ENCODE measurements at regions not wholly inside any gene's neighbourhood (a gene's known extent, or its start where the extent isn't known, plus 50 kb on each side); places are given as distances from the start of the nearest gene placed in this dataset.
"Not testable (repeated sequence)": the region's sequence is repeated elsewhere in the genome, so short reads cannot be mapped to it uniquely, and the experiment has no call there.

DNA sequence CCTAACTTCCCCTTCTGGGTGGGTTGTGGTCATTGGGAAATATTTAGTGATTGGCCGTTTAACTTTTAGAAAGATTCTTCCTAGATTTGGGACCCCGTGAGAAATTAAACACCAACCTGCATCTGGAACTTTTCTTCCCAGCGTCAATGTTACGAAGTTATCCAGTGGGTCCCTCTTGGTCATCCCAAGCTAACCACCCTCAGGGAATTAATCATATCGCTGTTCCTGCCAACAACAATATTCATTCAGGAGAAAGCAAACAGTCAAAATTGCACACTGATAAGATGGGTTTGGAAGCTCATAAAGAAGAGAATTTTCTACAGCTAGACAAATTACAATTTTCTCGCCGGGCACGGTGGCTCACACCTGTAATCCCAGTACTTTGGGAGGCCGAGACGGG, 121.2 kb upstream of the STX18 start:
- DNase-seq, result no peak

DNA sequence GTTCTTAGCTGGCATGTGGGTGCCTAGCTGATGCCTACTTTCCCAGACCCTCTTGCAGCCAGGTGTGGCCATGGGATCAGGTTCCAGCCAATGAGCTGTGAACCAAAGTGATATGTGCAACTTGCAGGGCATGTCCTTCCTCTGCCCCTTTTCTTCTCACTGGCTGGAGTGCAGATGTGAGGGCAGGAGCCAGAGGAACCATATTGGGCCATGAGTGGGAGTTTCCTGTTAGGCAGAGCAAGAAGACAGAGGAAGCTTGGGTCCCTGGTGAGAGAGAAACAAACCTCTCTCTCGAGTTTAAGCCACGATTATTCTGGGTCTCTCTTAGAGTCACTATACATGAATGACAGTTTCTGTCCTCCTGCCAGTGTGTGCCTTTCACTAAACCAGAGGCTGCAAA, 120.4 kb upstream of the STX18 start:
- DNase-seq, result no peak

DNA sequence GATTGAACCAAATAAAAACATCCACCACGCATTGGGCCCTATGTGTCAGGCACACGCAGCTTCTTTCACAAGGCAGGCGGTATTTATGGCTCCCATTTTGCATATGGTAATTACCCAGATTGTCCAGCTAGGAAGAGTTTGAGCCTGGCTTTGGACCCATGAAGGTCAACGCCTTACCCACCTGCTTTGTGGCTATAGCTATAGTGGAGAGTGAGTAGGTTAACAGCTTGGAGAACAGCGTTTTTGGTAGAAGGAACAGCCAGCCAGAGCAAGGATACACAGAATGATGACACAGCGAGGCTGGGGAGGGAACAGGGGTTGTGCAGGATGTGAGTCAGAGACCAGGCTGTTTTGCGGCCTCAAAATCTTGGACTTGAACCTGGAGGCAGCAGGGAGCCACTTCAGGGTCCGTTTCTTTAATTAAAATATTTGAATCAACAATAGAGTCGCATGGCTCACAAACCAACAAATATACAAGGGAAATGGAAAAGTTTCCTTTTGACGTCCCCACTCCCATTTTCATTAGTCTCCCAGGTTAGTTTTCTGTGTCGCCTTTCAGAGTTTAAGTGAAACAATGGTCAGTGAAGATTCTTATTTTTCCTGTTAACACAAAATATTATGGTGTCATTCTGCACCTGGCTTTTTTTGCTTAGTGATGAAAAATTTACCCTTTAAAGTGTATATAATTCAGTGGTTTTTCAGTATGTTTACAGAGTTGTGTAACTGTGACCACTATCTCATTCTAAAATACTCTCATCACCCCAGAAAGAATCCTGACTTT, 118.2 kb upstream of the STX18 start:
- DNase-seq, result no peak

DNA sequence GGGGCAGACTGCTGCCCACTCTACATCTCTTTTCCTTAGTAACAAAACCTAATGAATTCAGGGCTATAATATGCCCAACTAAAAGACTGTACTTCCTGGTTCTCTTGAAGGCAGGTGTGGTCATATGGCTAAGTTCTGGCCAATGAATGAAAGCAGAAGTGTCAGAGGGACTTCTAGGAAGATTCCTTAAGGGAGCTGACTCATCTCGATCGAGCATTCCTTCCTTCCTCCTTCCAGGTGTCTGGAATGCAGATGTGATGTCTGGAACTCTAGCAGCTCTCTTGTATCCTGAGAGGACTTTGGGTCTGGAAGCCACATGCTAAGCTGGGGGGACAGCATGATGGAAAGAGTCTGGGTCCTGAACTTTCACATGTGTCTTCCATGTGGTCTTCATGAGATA, 116.2 kb upstream of the STX18 start:
- no peak for DNase-seq

DNA sequence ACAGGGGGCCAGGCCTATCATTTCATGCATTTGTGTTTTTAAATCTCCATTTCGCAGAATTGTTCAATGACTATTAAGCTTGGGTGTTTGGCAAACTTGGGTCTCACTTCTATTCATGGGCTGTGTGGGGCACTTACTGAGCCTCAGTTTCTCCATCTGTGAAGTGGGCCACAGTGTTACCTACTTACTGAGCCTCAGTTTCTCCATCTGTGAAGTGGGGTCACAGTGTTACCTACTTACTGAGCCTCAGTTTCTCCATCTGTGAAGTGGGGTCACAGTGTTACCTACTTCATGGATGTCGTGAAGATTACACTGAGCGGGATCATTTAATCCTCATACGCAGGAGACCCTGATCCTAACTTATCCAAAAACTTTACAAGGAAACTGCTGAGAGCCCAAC, 115.1 kb upstream of the STX18 start:
- DNase-seq, result no peak

DNA sequence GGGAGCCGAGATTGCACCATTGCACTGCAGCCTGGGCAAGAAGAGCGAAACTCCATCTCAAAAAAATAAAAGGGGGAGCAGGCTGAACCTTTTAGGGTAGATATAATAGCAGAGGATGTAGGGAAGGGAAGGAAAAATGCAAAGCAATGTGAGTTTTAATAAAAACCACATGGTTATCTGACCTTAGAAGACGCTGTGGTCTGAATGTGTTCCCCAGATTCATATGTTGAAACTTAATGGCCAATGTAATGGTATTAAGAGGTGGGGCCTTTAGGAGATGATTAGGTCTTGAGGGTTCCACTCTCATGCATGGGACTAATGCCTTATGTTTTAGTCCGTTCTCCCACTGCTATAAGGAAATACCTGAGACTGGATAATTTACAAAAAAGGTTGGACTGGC, 114.1 kb upstream of the STX18 start:
- no peak for DNase-seq

DNA sequence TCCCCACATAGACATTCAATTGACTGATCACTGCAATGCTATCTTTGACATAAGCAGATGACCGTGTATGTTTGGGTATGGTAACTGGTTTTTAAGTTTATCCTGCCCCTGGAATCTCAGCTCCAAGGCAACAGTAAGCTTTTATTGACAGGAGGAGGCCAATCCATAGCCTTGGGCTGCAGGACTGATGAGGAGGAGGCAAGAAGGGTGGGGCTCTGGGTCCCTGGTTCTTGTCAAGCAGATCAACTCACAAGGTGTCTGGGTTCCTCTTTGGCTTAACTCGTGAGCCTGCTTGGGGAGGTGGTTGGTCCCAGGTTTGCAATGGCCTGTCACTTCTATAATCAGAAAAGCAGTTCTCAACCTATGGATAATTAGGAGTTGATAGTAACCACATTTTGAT, 113.2 kb upstream of the STX18 start:
- no peak for DNase-seq

DNA sequence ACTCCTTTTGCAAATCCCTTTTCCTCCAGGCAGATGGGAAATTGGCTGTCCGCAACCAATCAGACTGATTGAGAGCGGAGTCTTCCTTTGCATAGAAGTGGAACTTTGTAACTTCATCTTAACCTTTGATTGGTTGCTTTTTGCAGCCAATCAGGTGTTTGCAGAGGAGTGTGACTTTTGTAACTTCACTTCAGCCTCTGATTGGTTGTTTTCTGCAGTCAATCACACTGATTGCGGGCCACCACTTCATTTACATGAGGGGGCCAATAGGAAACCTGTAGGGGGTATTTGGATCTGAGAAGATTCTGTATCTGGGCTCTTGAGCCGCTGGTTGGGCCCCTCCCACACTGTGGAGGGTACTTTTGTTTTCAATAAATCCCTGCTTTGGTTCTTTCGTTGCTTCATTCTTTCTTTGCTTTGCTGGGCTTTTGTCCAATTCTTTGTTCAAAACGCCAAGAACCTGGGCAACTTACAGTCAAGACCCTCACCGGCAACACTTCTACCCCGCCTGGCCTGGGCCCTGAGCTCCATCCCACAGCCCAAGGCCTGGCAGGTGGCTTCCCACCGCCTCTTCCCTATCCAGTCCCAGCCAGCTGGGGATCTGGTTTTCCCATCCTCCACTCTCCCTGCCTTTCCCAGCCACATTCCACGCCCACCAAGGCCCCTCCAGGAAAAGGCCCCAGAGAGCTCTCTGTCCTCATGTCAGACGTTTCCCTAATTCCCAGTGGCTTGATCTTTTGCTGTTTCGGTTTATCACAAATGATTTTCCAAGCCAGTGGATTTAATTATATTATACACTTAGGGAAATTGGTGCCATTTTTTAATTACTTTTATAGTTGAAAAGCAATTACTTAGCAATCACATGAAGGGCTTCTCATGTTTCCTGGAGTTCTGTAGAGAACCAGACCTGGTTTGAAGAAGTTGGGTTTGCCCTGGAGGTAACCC, 110.2 kb upstream of the STX18 start:
- DNase-seq, result no peak

DNA sequence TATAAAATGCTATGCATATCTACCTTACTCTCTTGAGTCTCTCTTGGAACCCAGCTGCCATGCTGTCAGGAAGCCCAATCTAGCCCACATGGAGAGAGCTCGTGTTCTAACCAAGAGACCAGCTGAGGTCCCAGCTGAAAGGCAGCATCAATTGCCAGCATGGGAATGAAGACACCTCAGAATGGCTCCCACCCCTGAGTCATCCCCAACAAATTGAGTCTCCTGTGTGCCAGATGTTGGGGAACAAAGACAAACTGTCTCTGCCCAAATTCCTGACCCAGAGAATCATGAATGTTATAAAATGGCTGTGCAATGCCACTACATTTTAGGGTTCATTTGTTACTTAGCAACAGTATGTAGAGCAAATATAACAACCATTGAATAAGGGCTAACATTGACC, 105.2 kb upstream of the STX18 start:
- DNase-seq, result no peak

DNA sequence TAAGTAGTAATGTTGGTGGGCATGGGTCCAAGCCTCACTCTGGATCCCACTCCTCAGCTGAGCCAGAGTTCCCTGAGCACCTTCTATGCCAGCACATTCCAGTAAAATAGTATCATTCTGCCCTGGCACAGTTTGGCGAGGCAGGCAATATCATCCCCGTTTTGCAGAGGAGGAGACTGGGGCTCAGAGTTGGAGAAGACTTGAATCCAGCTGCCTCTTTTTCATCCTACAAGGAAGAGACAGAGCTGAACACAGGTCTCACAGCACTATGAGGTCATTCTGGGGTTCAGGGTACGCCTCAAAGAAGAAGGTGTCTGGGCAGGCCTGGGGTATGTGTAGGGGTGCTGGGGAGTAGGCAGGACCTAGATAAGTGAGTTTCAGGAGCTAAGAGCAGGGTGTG, 103.9 kb upstream of the STX18 start:
- DNase-seq, result no peak

DNA sequence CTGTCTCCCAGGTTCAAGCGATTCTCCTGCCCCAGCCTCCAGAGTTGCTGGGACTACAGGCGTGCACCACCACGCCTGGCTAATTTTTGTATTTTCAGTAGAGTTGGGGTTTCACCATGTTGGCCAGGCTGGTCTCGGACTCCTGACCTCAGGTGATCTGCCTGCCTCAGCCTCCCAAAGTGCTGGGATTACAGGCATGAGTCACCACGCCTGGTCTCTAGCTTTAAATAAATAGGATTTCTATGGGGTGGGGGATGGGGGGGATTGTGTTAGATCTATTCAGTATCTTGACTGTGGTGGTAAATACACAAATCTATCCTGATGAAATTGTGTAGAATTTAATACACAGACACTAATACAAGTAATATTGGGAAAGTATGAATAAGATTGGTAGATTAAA, 102.4 kb upstream of the STX18 start:
- DNase-seq, result not testable (repeated sequence)

DNA sequence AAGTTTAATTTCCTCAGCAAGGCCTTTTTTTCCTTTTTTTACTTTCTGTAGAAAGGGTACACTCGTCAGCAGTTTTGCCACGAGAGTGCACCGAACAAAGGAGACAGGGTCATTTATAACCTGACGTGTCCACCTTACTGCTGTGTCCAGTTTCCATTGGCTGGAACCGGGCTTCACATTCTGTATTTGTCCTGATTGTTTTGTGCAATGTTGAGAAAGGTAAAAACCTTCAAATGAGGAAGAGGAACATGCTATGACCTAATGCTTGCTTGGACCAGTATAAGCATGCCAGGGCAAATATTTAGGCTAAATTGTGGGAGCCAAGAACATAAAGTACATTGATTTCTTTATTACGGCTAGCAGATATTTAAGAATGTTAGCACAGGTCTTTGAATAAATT, 101.9 kb upstream of the STX18 start:
- not testable (repeated sequence) for DNase-seq

DNA sequence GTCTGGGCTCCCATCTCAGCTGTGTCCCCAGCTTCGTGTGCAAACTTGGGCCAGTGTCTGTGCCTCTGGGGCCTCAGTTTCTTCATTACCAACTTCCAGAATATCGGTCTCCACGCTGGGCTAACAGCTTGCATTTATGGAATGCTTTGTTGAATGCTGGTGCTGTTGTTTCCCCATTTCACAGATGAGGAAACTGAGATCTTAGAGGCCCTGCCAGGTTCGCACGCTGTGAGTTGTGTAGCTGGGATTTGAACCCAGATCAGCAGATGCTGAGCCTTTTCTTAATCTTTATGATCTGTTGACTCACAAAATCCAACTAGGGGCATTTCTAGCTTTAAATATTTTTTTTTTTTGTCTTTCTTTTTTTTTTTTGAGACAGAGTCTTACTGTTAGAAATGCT, 101.5 kb upstream of the STX18 start:
- no peak for DNase-seq

DNA sequence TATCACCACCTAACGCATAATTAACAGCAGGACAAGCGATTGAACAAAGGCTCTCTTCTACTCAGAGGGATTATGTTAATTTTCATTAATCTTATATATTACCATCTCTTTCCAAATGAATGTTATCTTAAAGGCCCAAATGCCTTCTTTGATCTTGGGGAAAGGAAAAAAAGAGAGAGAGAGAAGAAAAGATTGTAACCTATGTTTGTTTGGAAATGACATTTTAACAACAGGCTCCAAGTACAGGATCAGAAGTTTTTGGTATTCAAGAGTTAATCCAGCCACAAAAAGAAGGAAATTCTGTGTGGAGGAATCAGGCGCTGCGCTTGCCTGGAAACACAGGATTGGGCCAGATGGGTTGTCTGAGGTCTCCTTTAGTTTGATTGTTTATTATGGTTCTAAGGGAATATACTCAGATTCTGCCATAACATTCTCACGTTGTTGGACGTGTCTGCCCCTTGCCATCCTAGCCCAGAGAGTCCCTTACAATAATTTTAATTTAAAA, 100.7 kb upstream of the STX18 start:
- no peak for DNase-seq

DNA sequence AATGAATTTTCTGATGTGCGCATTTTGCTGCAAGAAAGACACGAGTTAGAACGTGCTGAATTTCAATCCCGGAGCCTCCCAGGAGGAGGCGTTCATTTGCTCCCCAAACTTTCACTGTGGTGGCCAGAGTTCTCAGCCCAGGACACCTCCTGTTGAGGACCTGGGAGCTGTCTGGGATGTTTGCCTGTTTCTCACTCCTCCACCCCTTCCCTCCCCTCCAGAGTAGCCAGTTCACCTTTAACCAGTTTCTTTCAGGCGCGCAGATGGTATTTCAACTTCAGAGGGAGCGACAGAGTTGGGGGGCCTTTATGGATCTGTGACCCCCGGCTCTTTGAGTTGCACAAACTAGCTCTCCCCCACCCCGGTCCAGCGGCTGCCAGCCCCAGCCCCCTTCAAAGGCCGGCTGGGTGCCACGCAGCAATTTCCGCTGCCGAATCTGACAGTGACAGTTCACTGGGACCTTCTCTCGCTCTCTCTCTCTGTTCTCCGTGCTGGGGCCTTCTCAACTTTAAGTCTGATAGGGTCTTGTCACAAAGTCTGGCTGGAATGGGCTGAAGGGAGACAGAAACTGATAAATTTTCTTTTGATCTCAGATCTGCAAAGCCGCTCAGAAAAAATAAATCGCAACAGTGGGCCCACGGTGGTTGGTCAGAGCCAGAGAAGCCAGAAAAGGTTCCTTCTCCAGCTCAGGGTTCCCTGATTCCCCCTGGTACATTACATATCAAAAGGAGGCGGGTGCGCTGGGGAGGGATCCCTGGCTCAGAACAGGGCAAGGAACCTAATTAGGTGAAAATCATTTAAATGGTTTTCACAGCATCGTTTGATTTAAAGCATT, 100.0 kb upstream of the STX18 start:
- no peak for DNase-seq

DNA sequence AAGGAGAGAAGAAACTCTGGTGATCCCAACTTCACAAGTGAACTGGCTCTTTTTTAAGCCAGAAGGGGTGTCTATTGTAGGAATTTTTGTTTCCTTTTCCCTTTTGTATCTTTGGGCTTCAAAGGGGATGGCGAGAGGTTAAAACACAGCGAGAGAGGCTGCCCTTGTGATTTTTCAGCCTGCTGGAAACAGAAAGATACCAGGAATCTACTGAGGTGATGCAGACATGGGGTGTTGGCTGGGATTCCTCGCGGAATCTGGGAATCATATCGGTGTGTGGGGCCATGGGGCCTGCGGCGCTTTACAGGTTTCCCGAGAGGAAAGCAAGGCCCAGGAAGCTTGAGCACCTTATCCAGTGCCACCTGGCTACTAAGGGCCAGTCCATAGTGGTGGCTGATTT, 99.4 kb upstream of the STX18 start:
- no peak for DNase-seq

DNA sequence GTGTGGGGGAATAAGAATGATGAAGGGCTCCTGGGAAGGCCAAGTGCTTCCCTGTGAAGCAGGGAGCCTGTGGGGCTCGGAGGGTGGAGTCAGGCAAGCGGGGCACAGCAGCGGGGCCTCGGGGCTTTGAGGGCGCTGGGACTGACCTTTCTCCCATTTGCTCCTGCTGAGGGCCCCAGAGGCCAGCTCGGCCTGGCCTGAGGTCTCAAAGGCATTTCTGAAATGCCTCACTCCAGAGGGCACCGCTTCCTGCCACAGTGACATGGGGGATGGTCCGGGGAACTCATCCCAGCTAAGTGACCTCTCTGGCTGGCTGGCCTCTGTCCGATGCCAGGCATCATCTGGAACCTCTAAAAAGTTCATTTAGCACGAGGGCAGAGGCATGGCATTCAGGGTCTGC, 98.8 kb upstream of the STX18 start:
- DNase-seq, result no peak

DNA sequence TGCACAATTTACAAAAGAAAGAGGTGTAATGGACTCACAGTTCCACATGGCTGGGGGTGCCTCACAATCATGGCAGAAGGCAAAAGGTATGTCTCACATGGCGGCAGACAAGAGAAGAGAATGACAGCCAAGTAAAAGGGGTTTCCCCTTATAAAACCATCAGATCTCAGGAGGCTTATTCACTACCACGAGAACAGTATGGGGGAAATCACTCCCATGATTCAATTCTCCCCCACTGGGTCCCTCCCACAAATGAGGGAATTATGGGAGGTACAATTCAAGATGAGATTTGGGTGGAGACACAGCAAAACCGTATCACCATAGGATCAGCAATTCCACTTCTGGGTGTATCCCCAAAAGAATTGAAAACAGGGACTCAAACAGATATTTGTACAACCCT, 97.5 kb upstream of the STX18 start:
- DNase-seq, result no peak

DNA sequence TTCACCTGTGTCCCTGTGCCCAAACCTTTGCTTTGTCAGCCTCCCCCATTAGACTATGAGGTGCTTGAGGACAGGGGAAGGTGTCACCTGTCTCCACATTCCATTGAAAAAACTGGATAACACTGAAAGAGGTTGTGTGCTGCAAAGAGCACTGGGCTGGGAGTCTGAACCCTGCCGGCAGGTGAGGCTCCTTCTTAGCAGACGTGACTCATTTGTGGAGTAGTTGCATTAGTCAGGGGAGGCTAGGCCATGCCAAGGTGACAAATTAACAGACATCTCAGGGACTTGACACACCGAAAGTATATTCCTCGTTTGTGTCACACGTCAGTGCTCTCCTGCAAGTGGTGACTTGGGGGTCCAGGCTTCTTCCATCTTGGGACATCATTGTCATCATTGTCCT, 95.9 kb upstream of the STX18 start:
- DNase-seq, result no peak

DNA sequence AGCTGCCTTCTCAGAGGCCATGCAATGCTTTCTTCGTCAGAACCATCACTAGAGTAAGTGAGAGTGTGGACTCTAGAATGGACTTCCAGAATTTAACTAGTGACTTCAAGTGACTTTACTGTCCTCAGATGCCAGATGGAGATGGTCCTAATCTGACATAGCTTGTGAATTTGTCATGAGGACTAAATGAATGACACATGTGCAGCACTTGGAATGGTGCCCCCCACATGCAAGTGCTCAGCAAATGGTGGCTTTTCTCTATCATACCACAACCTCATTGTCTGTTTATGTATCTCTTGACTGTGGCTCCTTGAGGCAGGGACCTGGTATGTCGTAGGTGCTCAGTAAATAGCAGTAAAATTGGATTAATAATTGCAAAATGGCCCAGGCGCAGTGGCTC, 91.6 kb upstream of the STX18 start:
- no peak for DNase-seq

DNA sequence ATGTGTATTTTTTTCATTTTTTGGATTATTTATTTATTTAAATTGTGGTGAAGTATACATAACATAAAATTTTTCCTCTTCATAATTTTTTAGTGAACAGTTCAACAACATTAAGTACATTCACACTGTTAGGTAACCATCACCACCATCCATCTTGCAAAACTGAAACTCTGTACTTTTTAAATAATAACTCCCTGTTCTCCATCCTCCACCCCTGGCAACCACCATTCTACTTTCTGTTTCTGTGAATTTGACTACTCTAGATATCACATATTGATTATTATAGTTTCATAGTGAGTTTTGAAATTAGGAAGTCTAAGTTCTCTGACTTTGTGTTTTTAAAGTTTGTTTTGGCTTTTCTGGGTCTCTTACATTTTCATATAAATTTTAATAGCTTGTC, 89.3 kb upstream of the STX18 start:
- no peak for DNase-seq

DNA sequence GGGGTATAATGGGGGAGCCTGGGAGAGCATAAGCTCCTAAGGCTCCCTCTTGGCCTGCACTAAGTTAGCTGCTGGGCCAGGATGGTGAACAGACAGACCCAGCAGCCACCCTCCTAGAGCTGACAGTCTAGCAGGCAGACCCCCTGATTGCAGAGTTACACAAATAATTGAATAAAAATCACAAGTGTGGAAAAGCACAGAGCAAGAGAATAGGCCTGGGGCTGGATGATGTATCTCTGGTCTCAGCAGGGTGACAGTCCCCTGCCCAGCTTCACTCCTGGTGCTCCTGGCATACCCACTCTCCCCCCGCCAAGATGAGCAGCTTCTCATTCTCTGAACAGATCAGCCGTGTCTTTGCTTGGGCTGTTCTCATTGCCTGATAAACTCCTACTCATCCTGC, 86.1 kb upstream of the STX18 start:
- no peak for DNase-seq

DNA sequence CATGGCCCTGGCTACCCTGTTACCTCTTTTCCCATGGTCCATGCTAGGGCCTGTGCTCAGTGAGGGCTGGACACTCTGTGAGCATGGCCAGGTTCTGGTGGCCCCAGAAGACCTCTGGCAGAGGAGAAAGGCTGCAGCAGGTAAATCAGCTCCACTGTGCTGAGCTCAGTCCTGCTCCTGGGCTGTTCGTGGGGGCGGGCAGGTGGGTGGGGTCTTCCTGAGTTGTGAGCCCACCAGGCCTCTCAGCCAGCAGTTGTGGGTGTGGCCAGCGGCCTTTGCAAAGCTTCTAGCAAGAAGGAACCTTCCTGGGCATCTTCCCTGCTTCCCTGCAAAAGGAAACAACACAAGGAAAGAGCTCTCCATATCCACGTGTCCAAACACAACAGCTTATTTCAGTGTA, 85.3 kb upstream of the STX18 start:
- DNase-seq, result no peak
